Endothelial cell (in vitro differentiated cells): ENCODE measurements at regions not wholly inside any gene's neighbourhood (a gene's known extent, or its start where the extent isn't known, plus 50 kb on each side); places are given as distances from the start of the nearest gene placed in this dataset.

Source experiments
- DNase-seq: peaks from one replicate; pipeline ENCODE4 v3.0.0; 2021; ENCODE audit warnings: low spot score
- H3K27ac Mint-ChIP-seq: one replicate; pipeline ENCODE4 v1.8.0; 2021; ENCODE audit warnings: mixed read lengths, inconsistent platforms; ENCODE audit not compliant: unreplicated experiment
- H3K27me3 Mint-ChIP-seq: one replicate; pipeline ENCODE4 v1.8.0; 2021; ENCODE audit warnings: mild to moderate bottlenecking, moderate library complexity, mixed read lengths, inconsistent platforms; ENCODE audit not compliant: unreplicated experiment
- H3K36me3 Mint-ChIP-seq: one replicate; pipeline ENCODE4 v1.8.0; 2021; ENCODE audit warnings: mild to moderate bottlenecking, low read depth, mixed read lengths, inconsistent platforms; ENCODE audit not compliant: unreplicated experiment
- H3K4me1 Mint-ChIP-seq: one replicate; pipeline ENCODE4 v1.8.0; 2021; ENCODE audit warnings: mild to moderate bottlenecking, mixed read lengths, inconsistent platforms; ENCODE audit not compliant: unreplicated experiment
- H3K4me3 Mint-ChIP-seq: one replicate; pipeline ENCODE4 v1.8.0; 2021; ENCODE audit warnings: mild to moderate bottlenecking, mixed read lengths, inconsistent platforms; ENCODE audit not compliant: unreplicated experiment
- H3K9me3 Mint-ChIP-seq: one replicate; pipeline ENCODE4 v1.8.0; 2021; ENCODE audit warnings: mixed read lengths, inconsistent platforms; ENCODE audit not compliant: unreplicated experiment
- CTCF ChIP-seq: fragments of 200-600 bp; sonication (generic); IDR thresholded peaks from one replicate; pipeline ENCODE4 v1.5.0; 2021; ENCODE audit warnings: antibody characterized with exemption; ENCODE audit not compliant: unreplicated experiment

- H3K27ac Mint-ChIP-seq, result no peak overlapping the region
- no peaks in the 10 kb centered on the region for H3K36me3 Mint-ChIP-seq
- H3K4me3 Mint-ChIP-seq, result no peak overlapping the region
- peaks cover 15% of the 10 kb centered on the region for H3K4me1 Mint-ChIP-seq
- H3K27me3 Mint-ChIP-seq, result no peaks in the 10 kb centered on the region
- H3K9me3 Mint-ChIP-seq, result no peaks in the 10 kb centered on the region
- no peak for DNase-seq
- TF ChIP-seq CTCF, result no peak
These were observed 232.3 kb downstream of the MREG start for GRCh38 chr2:215780907-215781685.

- no peaks in the 10 kb centered on the region for H3K9me3 Mint-ChIP-seq
- no peak overlapping the region for H3K4me3 Mint-ChIP-seq
- H3K27me3 Mint-ChIP-seq, result no peaks in the 10 kb centered on the region
- no peak for TF ChIP-seq CTCF
- DNase-seq, result no peak
- no peak overlapping the region for H3K27ac Mint-ChIP-seq
- no peaks in the 10 kb centered on the region for H3K36me3 Mint-ChIP-seq
- H3K4me1 Mint-ChIP-seq, result peaks cover 11% of the 10 kb centered on the region
These were observed 233.0 kb downstream of the MREG start for GRCh38 chr2:215780313-215780712.

- H3K27ac Mint-ChIP-seq, result no peak overlapping the region
These were observed 233.4 kb downstream of the MREG start for GRCh38 chr2:215779912-215780311.

GRCh38 chr2:215777465-215778044 is 235.8 kb downstream of the MREG start:
- Mint-ChIP-seq H3K4me3 (no peak overlapping the region), H3K9me3 (no peaks in the 10 kb centered on the region), H3K4me1 (peaks cover 8% of the 10 kb centered on the region), H3K27ac (no peak overlapping the region), H3K27me3 (no peaks in the 10 kb centered on the region), H3K36me3 (no peaks in the 10 kb centered on the region)
- DNase-seq, result no peak
- TF ChIP-seq CTCF, result no peak

More at GRCh38 chr2:215779912-215780311, 233.4 kb downstream of the MREG start:
- Mint-ChIP-seq H3K4me3 (no peak overlapping the region), H3K4me1 (peaks cover 9% of the 10 kb centered on the region), H3K9me3 (no peaks in the 10 kb centered on the region), H3K36me3 (no peaks in the 10 kb centered on the region), H3K27me3 (no peaks in the 10 kb centered on the region)
- no peak for TF ChIP-seq CTCF
- no peak for DNase-seq

- no peak for DNase-seq
- no peak for TF ChIP-seq CTCF
These were observed 238.2 kb downstream of the MREG start for GRCh38 chr2:215775106-215775505.

More at GRCh38 chr2:215775106-215775505, 238.2 kb downstream of the MREG start:
- Mint-ChIP-seq H3K27me3 (no peaks in the 10 kb centered on the region), H3K4me1 (peaks cover 23% of the 10 kb centered on the region), H3K36me3 (no peaks in the 10 kb centered on the region), H3K4me3 (no peak overlapping the region), H3K9me3 (no peaks in the 10 kb centered on the region), H3K27ac (no peak overlapping the region)
